SK-N-MC (cell line): ENCODE measurements at regions not wholly inside any gene's neighbourhood (a gene's known extent, or its start where the extent isn't known, plus 50 kb on each side); places are given as distances from the start of the nearest gene placed in this dataset.

Experiments used
- EZH2 ChIP-seq: fragments of 200-600 bp; sonication (generic); IDR thresholded peaks from one replicate; pipeline ENCODE4 v1.6.1; 2017; ENCODE audit warnings: antibody characterized with exemption
- FOXP2 ChIP-seq: optimal IDR thresholded peaks from 2 replicates; pipeline ENCODE3; 2011; ENCODE audit warnings: mild to moderate bottlenecking, moderate library complexity; ENCODE audit not compliant: insufficient read depth; ENCODE audit errors: extremely low read length, control extremely low read depth
- POLR2AphosphoS5 ChIP-seq: IDR thresholded peaks from 2 replicates; pipeline ENCODE4 v1.6.1; 2012; ENCODE audit warnings: mild to moderate bottlenecking, low read depth, low read length, borderline replicate concordance

GRCh38 chr7:31203551-31203950 is 137.0 kb downstream of the NEUROD6 start:
- TF ChIP-seq POLR2AphosphoS5, result no peak
- no peak for TF ChIP-seq EZH2
- TF ChIP-seq FOXP2, result no peak
